NCI-H2107 treated with DMSO at 0.1 percent for 48 hours (cell line): ENCODE measurements at regions not wholly inside any gene's neighbourhood (a gene's known extent, or its start where the extent isn't known, plus 50 kb on each side); places are given as distances from the start of the nearest gene placed in this dataset.
A peak's percentile ranks its signal among the peaks of the same experiment; 100 is the strongest.
"Not testable (repeated sequence)": the region's sequence is repeated elsewhere in the genome, so short reads cannot be mapped to it uniquely, and the experiment has no call there.

Source experiments
- DNase-seq: peaks from one replicate; lab custom pipeline; 2025; ENCODE audit not compliant: unreplicated experiment; lab: John Stamatoyannopoulos, UW

GRCh38 chr2:7094231-7094741 is 177.1 kb downstream of the RNF144A start:
- DNase-seq = peak; percentile 41

GRCh38 chr2:7096726-7097352 is 179.6 kb downstream of the RNF144A start:
- no peak for DNase-seq

- DNase-seq = peak; percentile 77
Observed at GRCh38 chr2:7097353-7097895, 180.2 kb downstream of the RNF144A start.

- no peak for DNase-seq
Observed at GRCh38 chr2:7098816-7099215, 181.6 kb downstream of the RNF144A start.

GRCh38 chr2:7099687-7100086 is 182.5 kb downstream of the RNF144A start:
- not testable (repeated sequence) for DNase-seq

- DNase-seq = no peak
Observed at GRCh38 chr2:7102826-7103225, 185.6 kb downstream of the RNF144A start.

- DNase-seq = no peak
Observed at GRCh38 chr2:7108792-7109532, 191.8 kb downstream of the RNF144A start.

- no peak for DNase-seq
Observed at GRCh38 chr2:7109533-7109885, 192.3 kb downstream of the RNF144A start.

GRCh38 chr2:7111626-7112025 is 194.4 kb downstream of the RNF144A start:
- DNase-seq = no peak

GRCh38 chr2:7115364-7115763 is 198.2 kb downstream of the RNF144A start:
- DNase-seq = no peak

- no peak for DNase-seq
Observed at GRCh38 chr2:7115906-7116305, 198.7 kb downstream of the RNF144A start.

- DNase-seq = no peak
Observed at GRCh38 chr2:7116511-7116910, 199.3 kb downstream of the RNF144A start.

- no peak for DNase-seq
Observed at GRCh38 chr2:7117076-7117475, 199.9 kb downstream of the RNF144A start.

- DNase-seq = no peak
Observed at GRCh38 chr2:7118606-7119131, 201.5 kb downstream of the RNF144A start.

- DNase-seq = peak; percentile 38
Observed at GRCh38 chr2:7119132-7119835, 202.1 kb downstream of the RNF144A start.

GRCh38 chr2:7121851-7122250 is 204.6 kb downstream of the RNF144A start:
- DNase-seq = no peak

- no peak for DNase-seq
Observed at GRCh38 chr2:7127156-7127555, 209.9 kb downstream of the RNF144A start.

GRCh38 chr2:7127687-7128086 is 210.5 kb downstream of the RNF144A start:
- no peak for DNase-seq

GRCh38 chr2:7131261-7131660 is 214.0 kb downstream of the RNF144A start:
- no peak for DNase-seq

- DNase-seq = no peak
Observed at GRCh38 chr2:7132753-7133152, 215.5 kb downstream of the RNF144A start.

GRCh38 chr2:7133521-7133920 is 216.3 kb downstream of the RNF144A start:
- no peak for DNase-seq
